ENCODE measurements at regions not wholly inside any gene's neighbourhood (a gene's known extent, or its start where the extent isn't known, plus 50 kb on each side); places are given as distances from the start of the nearest gene placed in this dataset.
"Not testable (repeated sequence)": the region's sequence is repeated elsewhere in the genome, so short reads cannot be mapped to it uniquely, and the experiment has no call there.

DNA sequence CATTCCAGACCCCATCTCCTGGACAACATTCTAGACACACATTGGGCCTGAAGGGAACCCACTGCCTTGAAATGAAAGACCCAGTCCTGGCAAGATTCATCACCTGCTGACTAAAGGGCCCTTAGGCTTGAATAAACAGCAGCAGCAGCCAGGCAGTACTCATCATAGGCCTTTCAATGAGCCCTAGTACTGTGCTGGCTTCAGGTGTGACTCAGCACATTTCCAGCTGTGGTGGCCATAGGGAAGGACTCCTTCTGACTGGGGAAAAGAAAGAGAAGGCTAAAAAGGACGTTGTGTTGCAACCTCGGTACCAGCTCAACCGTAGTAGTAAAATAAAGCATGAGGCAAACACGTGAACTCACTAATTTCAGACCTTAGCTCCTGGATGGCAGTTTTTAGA lies 344.0 kb downstream of the ACTRT1 start:
- H3K27ac ChIP-seq, result no peak overlapping the region
- intact Hi-C loops (cut with DNase I; ENCODE audit: low total_unique reads), result no loop called here
- no peak overlapping the region for H3K4me3 ChIP-seq
- no peak for DNase-seq (ENCODE audit: low spot score in 2 of 2)
- no peak for TF ChIP-seq POLR2A (IDR thresholded peaks at IDR 0.05)
- no peak for TF ChIP-seq CTCF (IDR thresholded peaks at IDR 0.05)
- TF ChIP-seq POLR2AphosphoS5 (IDR thresholded peaks at IDR 0.05), result no peak
- H3K27me3 ChIP-seq, result no peaks in the 10 kb centered on the region
- no peaks in the 10 kb centered on the region for H3K9me3 ChIP-seq
- H3K4me1 ChIP-seq, result no peaks in the 10 kb centered on the region
- no peaks in the 10 kb centered on the region for H3K36me3 ChIP-seq

DNA sequence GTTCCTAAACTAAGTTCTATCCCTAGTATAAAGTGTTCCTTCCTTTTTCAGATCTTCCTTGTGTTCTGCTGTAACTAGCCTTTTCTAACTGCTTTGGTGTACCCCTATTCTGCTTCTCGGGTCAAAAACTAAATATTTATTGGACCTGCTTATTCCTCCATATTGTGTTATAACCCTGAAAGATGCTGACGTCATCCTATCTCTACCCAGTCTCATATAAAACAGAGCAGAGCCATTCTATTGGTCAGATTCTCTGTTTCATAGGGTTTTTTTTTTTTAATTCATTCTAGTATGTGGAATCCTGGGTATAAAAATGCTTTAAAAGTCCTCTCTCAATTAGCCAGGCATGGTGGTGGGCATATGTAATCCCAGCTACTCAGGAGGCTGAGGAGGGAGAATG lies 349.7 kb downstream of the ACTRT1 start:
- no peaks in the 10 kb centered on the region for H3K4me1 ChIP-seq
- DNase-seq (ENCODE audit: low spot score in 2 of 2), result no peak
- H3K9me3 ChIP-seq, result no peaks in the 10 kb centered on the region
- no peaks in the 10 kb centered on the region for H3K27me3 ChIP-seq
- H3K27ac ChIP-seq, result no peak overlapping the region
- intact Hi-C loops (cut with DNase I; ENCODE audit: low total_unique reads), result no loop called here
- TF ChIP-seq POLR2A (IDR thresholded peaks at IDR 0.05), result no peak
- TF ChIP-seq POLR2AphosphoS5 (IDR thresholded peaks at IDR 0.05), result no peak
- no peak for TF ChIP-seq CTCF (IDR thresholded peaks at IDR 0.05)
- no peaks in the 10 kb centered on the region for H3K36me3 ChIP-seq
- no peak overlapping the region for H3K4me3 ChIP-seq

DNA sequence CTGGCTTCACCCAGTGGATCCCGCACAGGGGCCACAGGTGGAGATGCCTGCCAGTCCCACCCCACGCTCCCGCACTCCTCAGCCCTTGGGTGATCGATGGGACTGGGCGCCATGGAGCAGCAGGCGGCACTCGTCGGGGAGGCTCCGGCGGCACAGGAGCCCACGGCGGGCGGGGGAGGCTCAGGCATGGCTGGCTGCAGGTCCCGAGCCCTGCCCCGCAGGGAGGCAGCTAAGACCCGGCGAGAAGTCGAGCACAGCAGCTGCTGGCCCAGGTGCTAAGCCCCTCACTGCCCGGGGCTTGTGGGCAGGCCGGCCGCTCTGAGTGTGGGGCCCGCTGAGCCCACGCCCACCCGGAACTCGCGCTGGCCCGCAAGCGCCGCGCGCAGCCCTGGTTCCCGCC lies 389.3 kb downstream of the ACTRT1 start:
- H3K27me3 ChIP-seq; H3K36me3 ChIP-seq; intact Hi-C loops (cut with DNase I; ENCODE audit: low total_unique reads); H3K27ac ChIP-seq; H3K4me3 ChIP-seq; H3K4me1 ChIP-seq; DNase-seq (ENCODE audit: low spot score in 2 of 2); H3K9me3 ChIP-seq: not testable (repeated sequence)

DNA sequence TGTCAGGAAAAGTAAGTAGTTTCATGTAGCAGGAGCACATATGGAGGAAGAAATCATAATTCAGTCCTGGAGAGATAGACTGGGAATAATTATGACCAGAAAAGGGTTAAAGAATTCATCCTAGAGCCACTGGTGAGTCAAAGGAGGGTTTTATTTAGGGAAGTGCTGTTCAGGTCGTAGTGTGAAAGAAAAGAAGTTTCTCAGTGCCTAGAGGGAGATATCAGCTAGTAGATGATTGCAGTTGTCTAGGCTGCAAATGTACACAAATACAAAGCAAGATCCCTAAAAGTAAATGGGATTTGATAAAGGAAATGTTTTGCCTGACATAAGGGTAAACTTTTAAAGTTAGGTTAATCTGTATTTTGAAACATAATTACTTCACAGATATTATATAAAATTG lies 403.2 kb downstream of the ACTRT1 start:
- Histone ChIP-seq H3K4me3 (no peak overlapping the region), H3K9me3 (no peaks in the 10 kb centered on the region), H3K4me1 (no peaks in the 10 kb centered on the region), H3K27ac (no peak overlapping the region), H3K36me3 (no peaks in the 10 kb centered on the region), H3K27me3 (peaks cover 0 to 2% of the 10 kb centered on the region in 2 donors)
- intact Hi-C loops (cut with DNase I; ENCODE audit: low total_unique reads), result no loop called here
- no peak for DNase-seq (ENCODE audit: low spot score in 2 of 2)
- no peak for TF ChIP-seq CTCF (IDR thresholded peaks at IDR 0.05)
- TF ChIP-seq POLR2AphosphoS5 (IDR thresholded peaks at IDR 0.05), result no peak
- TF ChIP-seq POLR2A (IDR thresholded peaks at IDR 0.05), result no peak

DNA sequence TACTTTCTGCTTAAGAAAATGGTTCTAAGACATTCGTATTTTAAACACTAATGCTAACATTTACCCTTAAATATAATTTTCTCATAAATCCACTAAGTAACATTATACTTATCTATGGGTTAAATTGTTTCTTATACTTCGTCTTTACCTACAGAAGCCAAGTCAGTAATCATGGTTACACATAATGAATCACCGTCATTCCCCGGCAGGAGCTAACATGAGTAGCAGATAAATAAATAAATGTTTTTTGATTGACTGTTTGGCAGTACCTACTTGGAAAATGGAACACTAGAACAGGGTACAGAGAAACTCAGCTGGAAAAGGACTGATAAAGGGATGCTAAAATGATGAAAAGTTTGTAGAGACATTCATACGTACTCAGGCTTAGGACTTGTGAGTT lies 430.4 kb downstream of the ACTRT1 start:
- no peaks in the 10 kb centered on the region for H3K36me3 ChIP-seq
- DNase-seq (ENCODE audit: low spot score in 2 of 2), result no peak
- no peaks in the 10 kb centered on the region for H3K27me3 ChIP-seq
- intact Hi-C loops (cut with DNase I; ENCODE audit: low total_unique reads), result no loop called here
- H3K4me1 ChIP-seq, result no peaks in the 10 kb centered on the region
- H3K9me3 ChIP-seq, result peaks cover 0 to 8% of the 10 kb centered on the region in 2 donors
- no peak overlapping the region for H3K27ac ChIP-seq
- TF ChIP-seq POLR2AphosphoS5 (IDR thresholded peaks at IDR 0.05) (no peak), POLR2A (IDR thresholded peaks at IDR 0.05) (no peak), CTCF (IDR thresholded peaks at IDR 0.05) (no peak)
- no peak overlapping the region for H3K4me3 ChIP-seq

GRCh38 chrX:127606590-127606989 lies 445.6 kb downstream of the ACTRT1 start:
- Histone ChIP-seq H3K27ac (no peak overlapping the region), H3K27me3 (no peaks in the 10 kb centered on the region), H3K9me3 (no peaks in the 10 kb centered on the region), H3K4me1 (no peaks in the 10 kb centered on the region), H3K4me3 (no peak overlapping the region), H3K36me3 (no peaks in the 10 kb centered on the region)
- no peak for TF ChIP-seq POLR2A (IDR thresholded peaks at IDR 0.05)
- no peak for DNase-seq (ENCODE audit: low spot score in 2 of 2)
- intact Hi-C loops (cut with DNase I; ENCODE audit: low total_unique reads), result no loop called here
